DMS79 treated with DMSO at 0.1 percent for 48 hours (cell line): ENCODE measurements at regions not wholly inside any gene's neighbourhood (a gene's known extent, or its start where the extent isn't known, plus 50 kb on each side); places are given as distances from the start of the nearest gene placed in this dataset.
"Not testable (repeated sequence)": the region's sequence is repeated elsewhere in the genome, so short reads cannot be mapped to it uniquely, and the experiment has no call there.

Experiments used
- DNase-seq: peaks from one replicate; lab custom pipeline; 2025; lab: John Stamatoyannopoulos, UW

DNA sequence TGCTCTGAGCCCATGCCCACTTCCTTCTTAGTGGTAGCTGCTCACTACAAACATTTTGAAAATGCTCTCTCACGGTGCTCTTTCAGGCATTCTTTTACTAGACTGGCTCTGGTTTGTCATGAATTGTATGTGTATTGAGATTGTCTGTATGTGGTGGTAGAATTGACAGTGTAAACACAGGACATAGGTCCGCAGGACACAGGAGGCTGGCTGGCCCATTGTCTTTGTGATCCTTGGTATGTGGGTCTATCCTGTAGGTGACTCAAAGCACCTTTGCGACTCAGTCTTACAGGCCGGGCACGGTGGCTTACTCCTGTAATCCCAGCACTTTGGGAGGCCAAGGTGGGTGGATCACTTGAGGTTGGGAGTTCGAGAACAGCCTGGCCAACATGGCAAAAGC lies 250.9 kb downstream of the C12orf75 start:
- DNase-seq: no peak

DNA sequence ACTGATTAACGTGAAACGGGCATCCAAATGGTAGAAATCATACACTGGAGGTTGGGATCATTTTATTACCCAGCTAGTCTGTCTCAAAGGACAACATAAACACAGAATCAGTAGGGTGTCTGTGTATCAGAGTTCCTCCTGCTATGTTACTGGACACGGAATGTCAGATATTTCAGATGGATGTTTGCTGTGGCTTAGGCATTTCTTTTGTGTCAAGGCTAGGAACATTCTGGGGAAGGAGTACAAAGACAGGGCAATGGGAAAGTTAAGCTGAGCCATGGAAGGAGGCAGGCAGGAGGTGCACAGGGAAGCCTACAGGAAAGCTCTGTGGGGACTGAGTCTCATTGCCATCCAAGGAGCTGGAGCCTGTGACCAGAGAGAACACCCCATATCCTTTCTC lies 254.6 kb downstream of the C12orf75 start:
- DNase-seq: no peak

DNA sequence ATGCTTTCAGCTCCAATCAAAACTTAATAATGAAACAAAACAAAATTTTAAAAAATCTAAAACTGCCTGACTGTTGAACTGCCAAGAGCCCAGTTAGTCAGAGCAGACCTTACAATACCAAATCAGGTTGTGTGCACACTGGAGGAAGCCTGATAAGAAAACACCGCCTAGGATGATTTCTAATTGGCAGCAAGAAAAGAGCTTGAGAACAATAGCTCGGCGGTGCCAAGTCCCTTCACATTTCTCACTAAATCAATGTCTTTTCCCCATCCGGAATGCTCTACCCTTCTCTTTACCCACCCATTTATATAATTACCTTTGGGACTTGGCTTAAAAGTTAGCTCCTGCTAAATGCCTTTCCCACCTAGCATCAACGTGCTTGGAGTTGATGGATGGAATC lies 256.7 kb downstream of the C12orf75 start:
- no peak for DNase-seq

- no peak for DNase-seq
Measured at GRCh38 chr12:105588106-105588505, 257.6 kb downstream of the C12orf75 start.

- no peak for DNase-seq
Measured at GRCh38 chr12:105590571-105590970, 260.1 kb downstream of the C12orf75 start.

- DNase-seq: no peak
Measured at GRCh38 chr12:105595440-105595839, 264.9 kb downstream of the C12orf75 start.

DNA sequence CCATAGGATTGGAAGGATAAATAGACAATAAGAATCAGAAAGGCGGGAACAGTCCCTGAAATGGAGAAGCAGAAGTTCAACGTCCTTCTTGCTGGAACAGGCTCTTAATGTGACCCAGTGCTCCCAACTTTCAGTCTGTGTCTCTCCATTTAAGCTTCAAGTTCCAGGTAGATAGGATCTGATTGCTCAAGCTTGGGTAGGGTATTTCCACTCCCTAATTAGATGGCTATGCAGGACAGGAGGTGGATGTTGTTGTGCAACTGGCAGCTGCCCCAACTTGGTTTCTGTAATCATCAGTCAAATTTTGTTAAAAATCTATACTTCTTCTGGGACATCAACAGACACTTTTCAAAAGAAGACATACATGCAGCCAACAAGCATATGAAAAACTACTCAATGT lies 266.2 kb downstream of the C12orf75 start:
- no peak for DNase-seq

DNA sequence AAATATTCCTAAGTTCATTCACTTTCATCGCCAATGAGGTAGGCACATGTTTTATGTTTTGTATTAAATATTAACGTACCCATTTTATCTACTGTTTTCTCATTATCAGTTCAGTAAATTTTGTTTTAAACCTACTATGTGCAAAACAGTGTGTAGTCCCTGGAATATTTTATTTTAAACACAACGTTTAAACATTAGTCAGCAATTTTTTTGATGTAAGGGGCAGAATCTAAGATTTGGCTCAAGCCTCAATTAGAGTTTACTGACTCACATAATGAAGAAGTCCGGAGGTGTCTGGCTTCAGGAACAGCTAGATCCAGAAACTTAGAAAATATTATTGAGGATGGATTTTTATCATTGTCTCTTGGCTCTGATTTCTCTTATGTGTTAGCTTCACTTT lies 267.5 kb downstream of the C12orf75 start:
- DNase-seq: no peak

GRCh38 chr12:105600911-105601545 lies 270.5 kb downstream of the C12orf75 start:
- DNase-seq: no peak

GRCh38 chr12:105602312-105602711 lies 271.8 kb downstream of the C12orf75 start:
- DNase-seq: not testable (repeated sequence)

GRCh38 chr12:105604281-105604680 lies 273.8 kb downstream of the C12orf75 start:
- DNase-seq: not testable (repeated sequence)

DNA sequence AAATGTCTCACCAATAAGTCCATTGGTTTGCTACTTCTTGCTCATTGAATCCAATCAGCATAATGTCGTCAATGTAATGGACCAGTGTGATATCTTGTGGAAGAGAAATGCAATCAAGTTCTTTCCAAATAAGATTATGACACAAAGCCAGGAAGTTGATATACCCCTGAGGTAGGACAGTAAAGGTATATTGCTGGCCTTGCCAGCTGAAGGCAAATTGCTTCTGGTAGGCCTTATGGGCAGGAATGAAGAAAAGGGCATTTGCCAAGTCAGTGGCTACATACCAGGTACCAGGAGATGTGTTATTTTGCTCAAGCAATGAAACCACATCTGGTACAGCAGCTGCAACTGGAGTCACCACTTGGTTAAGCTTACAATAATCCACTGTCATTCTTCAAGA lies 276.1 kb downstream of the C12orf75 start:
- DNase-seq: not testable (repeated sequence)

- DNase-seq: not testable (repeated sequence)
Measured at GRCh38 chr12:105609001-105609400, 278.5 kb downstream of the C12orf75 start.

DNA sequence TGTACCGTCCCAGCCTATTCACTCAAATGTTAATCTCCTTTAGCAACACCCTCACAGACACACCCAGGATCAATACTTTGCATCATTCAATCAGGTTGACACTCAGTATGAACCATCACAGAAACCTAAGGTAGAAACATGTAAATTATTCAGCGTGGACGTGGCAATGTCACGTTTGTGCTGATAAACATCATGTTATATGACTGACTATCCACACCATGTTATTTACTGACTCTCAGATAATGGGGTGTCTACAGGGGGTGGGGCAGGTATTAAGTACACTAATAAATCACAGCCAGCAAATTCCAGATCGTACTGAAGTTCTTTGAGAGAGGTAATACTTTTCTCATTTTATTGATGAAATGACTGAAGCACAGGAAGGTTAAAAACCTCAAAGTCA lies 280.0 kb downstream of the C12orf75 start:
- no peak for DNase-seq

DNA sequence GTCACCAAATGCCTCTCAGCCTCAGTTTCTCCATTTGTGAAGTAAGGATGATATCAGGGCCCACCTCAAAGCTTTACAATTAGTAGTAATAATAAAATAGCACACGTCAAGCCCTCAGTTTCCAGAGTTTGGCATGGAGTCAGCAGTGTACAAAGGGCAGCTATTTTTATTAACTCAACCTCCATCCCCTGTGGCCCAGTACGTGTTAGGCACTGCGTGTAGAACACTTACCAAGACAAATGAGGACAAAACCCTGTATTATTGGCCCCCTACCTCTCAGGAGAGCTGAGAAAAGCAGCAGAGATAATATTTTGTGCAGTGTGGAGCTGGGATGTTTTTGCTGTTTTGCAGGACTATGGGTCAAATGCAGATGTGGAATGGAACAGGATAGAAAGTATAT lies 280.8 kb downstream of the C12orf75 start:
- DNase-seq: no peak

- no peak for DNase-seq
Measured at GRCh38 chr12:105613269-105613668, 282.8 kb downstream of the C12orf75 start.

DNA sequence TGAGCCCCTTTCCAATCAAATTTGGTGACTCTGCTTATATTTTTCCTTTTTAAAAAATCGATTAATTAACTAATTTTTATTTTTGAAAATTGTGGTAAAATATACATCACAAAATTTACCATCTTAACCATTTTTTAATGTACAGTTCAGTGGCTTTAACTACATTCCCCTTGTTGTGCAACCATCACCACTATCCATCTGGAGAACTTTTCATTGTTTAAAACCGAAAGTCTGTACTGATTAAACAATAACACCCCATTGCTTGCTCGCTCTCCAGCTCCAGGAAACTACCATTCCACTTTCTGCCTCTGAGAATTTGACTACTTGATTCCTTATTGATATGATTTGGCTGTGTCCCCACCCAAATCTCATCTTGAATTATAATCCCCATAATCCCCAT lies 283.4 kb downstream of the C12orf75 start:
- DNase-seq: no peak

DNA sequence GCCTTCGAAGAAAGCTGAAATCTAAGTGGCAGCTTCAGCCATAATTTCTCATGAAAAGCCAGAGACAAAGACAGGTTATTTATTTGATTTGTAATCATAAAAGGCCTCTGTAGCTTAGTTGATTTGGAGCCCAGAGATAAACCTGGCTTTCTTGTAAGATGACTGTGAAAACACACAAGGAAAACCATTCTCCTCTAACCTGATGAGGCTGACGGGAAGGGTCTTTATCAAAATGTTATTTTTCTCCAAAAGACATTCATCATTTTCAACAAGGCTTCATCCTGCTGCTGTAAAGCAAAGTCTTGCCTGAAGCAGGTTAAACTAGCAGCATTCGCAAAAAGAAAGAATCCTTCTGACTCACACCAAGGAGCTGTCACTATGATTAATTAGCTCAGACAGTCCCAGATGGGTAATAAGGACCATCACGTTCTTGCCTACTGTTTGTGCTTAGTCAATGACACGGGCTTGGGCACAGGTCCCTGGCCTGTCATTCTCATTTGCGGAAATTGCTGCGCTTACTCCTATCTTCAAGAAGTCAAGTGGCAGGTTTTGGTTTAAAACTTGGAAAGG lies 286.6 kb downstream of the C12orf75 start:
- no peak for DNase-seq

DNA sequence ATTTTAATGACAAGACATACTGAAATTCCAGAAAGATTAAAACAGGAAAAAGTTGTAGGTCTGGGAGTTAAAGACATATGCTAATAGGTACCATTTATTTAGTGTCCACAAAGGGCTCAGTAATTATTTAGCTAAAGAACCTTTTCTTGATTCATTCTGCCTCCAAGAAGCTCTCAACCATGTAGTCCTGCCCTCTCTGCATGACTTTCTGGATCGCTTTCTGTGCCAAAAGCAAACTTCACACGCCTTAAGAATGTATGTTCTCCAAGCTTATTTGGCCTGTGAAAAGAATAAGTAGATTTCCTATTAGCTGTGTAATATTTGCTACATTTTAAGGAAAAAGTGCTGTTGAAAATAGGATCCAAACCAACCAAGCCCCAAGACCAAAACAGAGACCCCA lies 291.7 kb downstream of the C12orf75 start:
- DNase-seq: no peak

DNA sequence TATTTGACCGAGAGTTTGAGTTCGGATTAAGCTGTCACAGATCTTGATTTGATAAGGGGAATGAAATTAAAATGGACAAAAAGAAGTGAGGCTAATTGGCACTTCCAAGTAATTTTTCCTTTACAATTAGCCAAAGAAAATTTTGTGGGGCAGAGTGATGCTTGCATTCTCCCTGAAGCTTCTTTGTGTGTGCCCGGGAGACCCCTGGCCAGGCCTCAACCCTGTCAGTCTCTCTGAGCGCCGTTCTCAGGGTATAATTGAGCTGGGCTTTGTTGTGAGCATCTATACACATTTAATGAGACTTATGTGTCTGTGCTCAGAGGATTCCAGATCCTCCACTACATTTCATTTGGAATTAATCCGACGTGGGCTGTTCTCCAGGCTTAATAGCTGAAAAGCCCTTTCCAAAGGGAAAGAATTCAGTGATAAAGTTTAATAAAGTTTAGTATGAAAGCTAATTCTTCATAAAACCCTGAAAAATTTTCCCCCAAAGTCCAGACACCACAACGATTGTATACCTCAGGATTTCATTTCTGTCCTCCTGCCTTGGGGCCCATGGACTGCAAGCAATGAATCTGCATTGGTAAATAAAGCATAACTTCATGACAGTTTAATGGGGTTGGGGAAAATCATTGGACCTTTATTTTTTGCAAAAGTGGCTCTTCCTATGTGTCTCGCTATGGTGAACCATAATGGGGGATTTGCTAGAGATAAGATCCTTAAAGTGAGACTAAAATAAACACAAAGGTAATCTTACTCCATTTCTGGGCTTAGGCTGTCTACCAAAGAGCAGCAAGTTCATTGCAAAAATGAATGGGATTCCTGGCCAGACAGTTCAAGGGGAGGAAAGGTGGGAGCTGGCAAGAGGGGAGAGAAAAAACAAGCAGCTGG lies 292.6 kb downstream of the C12orf75 start:
- DNase-seq: no peak

DNA sequence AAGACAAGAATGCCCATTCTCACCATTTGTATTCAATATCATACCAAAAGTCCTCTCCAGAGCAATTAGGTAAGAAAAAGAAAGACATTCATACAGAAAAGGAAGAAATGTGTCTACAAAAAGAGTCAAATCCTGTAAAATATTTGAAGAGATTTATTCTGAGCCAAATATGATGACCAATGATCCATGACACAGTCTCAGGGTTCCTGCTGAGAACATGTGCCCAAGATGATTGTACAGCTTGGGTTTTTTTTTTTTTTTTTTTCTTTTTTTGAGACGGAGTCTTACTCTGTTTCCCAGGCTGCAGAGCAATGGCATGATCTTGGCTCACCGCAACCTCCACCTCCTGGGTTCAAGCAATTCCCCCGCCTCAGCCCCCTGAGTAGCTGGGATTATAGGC lies 296.2 kb downstream of the C12orf75 start:
- no peak for DNase-seq

DNA sequence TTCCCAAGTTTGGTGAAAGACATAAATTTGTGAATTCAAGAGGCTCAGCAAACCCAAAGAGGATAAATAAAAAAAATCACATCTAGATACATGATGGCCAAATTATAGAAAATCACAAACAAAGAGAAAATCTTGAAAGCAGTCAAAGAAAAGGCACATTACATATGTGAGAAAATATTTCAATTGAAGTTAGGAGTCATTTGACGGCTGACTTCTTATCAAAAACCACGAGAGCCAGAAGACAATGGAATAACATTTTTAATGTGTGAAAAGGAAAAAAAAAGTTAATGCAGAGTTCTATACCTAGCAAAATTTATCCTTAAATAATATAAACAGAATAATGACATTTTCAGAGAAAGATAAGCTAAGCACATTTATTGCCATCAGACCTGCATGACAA lies 307.0 kb downstream of the C12orf75 start:
- no peak for DNase-seq

DNA sequence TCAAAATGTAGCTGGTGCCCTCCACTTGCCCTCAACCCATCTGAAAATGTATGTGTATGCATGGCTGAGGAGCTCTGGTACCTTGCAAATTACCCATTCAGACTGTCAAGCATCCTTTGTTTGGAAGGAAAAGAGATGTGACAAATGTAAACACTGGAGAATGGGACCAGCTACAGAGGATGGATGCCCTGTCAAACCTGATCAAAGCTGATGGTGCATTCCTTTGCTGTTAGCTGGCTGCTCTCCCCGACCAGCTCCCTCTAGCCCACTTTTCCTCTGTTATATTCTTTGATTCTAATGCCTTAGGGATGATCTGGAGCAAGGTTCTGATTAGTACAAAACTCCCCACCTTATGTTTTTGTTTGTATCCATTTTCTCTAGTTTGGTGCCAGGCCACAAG lies 310.3 kb downstream of the C12orf75 start:
- no peak for DNase-seq
